ENCODE measurements at regions not wholly inside any gene's neighbourhood (a gene's known extent, or its start where the extent isn't known, plus 50 kb on each side); places are given as distances from the start of the nearest gene placed in this dataset.

DNA sequence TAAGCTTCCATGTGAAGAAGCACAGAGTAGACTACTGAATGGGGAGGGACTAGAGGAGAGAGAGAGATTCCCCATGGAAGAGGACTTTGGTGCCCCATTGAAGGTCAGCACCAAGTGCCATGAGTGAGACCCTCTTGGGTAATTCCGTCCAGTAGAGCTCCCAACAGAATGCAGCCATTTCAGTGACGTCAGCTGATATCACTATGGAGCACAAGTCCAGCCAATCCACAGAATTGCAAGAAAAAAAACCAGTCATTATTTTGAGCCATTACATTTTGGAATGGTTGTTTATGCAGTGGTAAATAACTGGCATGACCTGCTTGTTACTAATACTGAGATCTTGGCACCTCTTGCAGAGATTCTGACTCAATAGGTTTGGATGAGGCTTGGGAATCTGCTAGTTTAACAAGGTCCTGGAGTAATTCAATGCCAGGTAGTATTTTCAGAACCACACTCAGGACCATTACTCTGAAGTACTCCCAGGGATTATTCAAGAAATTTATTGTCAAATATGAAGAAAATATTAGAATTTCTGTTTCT, 52.6 kb upstream of the SP8 start:
- DNase-seq (ENCODE audit: low spot score) (no peak), ATAC-seq (no peak)
- Mint-ChIP-seq H3K36me3 (no peaks in the 10 kb centered on the region), H3K9me3 (no peaks in the 10 kb centered on the region), H3K4me3 (no peak overlapping the region), H3K4me1 (peaks cover 14% of the 10 kb centered on the region), H3K27me3 (ENCODE audit: low read depth) (no peaks in the 10 kb centered on the region), H3K27ac (no peak overlapping the region)
- ChIA-PET CTCF (no interaction called here), POLR2A (interaction anchor here (0.5 to 0.6 kb wide), 2 partner anchors 12 to 702 kb away, joined by 3 to 5 read pairs; no protein-coding TSS in a partner anchor)
- TF ChIP-seq, protein P1, sequence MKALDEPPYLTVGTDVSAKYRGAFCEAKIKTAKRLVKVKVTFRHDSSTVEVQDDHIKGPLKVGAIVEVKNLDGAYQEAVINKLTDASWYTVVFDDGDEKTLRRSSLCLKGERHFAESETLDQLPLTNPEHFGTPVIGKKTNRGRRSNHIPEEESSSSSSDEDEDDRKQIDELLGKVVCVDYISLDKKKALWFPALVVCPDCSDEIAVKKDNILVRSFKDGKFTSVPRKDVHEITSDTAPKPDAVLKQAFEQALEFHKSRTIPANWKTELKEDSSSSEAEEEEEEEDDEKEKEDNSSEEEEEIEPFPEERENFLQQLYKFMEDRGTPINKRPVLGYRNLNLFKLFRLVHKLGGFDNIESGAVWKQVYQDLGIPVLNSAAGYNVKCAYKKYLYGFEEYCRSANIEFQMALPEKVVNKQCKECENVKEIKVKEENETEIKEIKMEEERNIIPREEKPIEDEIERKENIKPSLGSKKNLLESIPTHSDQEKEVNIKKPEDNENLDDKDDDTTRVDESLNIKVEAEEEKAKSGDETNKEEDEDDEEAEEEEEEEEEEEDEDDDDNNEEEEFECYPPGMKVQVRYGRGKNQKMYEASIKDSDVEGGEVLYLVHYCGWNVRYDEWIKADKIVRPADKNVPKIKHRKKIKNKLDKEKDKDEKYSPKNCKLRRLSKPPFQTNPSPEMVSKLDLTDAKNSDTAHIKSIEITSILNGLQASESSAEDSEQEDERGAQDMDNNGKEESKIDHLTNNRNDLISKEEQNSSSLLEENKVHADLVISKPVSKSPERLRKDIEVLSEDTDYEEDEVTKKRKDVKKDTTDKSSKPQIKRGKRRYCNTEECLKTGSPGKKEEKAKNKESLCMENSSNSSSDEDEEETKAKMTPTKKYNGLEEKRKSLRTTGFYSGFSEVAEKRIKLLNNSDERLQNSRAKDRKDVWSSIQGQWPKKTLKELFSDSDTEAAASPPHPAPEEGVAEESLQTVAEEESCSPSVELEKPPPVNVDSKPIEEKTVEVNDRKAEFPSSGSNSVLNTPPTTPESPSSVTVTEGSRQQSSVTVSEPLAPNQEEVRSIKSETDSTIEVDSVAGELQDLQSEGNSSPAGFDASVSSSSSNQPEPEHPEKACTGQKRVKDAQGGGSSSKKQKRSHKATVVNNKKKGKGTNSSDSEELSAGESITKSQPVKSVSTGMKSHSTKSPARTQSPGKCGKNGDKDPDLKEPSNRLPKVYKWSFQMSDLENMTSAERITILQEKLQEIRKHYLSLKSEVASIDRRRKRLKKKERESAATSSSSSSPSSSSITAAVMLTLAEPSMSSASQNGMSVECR (CRISPR knock-in tag; IDR thresholded peaks at IDR 0.05; ENCODE audit: borderline replicate concordance) = no peak
- TF ChIP-seq FOXK1 (CRISPR knock-in tag; IDR thresholded peaks at IDR 0.05) (no peak), TCF7 (CRISPR knock-in tag; IDR thresholded peaks at IDR 0.05; ENCODE audit: low read depth) (no peak), ZNF121 (CRISPR knock-in tag; IDR thresholded peaks at IDR 0.05) (no peak), NFE2L1 (CRISPR knock-in tag; IDR thresholded peaks at IDR 0.05) (no peak), NR1H2 (CRISPR knock-in tag; IDR thresholded peaks at IDR 0.05) (no peak), TEAD4 (CRISPR knock-in tag; IDR thresholded peaks at IDR 0.05) (no peak), JAZF1 (CRISPR knock-in tag; IDR thresholded peaks at IDR 0.05) (no peak), ZNF317 (CRISPR knock-in tag; IDR thresholded peaks at IDR 0.05; ENCODE audit: borderline replicate concordance, low read depth) (no peak), CREB1 (CRISPR knock-in tag; IDR thresholded peaks at IDR 0.05) (no peak), NR2C2 (CRISPR knock-in tag; IDR thresholded peaks at IDR 0.05) (no peak), ELF4 (CRISPR knock-in tag; IDR thresholded peaks at IDR 0.05; ENCODE audit: low read depth) (no peak)
- TF ChIP-seq, protein P2, sequence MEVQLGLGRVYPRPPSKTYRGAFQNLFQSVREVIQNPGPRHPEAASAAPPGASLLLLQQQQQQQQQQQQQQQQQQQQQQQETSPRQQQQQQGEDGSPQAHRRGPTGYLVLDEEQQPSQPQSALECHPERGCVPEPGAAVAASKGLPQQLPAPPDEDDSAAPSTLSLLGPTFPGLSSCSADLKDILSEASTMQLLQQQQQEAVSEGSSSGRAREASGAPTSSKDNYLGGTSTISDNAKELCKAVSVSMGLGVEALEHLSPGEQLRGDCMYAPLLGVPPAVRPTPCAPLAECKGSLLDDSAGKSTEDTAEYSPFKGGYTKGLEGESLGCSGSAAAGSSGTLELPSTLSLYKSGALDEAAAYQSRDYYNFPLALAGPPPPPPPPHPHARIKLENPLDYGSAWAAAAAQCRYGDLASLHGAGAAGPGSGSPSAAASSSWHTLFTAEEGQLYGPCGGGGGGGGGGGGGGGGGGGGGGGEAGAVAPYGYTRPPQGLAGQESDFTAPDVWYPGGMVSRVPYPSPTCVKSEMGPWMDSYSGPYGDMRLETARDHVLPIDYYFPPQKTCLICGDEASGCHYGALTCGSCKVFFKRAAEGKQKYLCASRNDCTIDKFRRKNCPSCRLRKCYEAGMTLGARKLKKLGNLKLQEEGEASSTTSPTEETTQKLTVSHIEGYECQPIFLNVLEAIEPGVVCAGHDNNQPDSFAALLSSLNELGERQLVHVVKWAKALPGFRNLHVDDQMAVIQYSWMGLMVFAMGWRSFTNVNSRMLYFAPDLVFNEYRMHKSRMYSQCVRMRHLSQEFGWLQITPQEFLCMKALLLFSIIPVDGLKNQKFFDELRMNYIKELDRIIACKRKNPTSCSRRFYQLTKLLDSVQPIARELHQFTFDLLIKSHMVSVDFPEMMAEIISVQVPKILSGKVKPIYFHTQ (CRISPR knock-in tag; IDR thresholded peaks at IDR 0.05) = no peak
- TF ChIP-seq, protein P3, sequence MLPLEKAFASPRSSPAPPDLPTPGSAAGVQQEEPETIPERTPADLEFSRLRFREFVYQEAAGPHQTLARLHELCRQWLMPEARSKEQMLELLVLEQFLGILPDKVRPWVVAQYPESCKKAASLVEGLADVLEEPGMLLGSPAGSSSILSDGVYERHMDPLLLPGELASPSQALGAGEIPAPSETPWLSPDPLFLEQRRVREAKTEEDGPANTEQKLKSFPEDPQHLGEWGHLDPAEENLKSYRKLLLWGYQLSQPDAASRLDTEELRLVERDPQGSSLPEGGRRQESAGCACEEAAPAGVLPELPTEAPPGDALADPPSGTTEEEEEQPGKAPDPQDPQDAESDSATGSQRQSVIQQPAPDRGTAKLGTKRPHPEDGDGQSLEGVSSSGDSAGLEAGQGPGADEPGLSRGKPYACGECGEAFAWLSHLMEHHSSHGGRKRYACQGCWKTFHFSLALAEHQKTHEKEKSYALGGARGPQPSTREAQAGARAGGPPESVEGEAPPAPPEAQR (CRISPR knock-in tag; IDR thresholded peaks at IDR 0.05) = no peak
- TF ChIP-seq, protein P4, sequence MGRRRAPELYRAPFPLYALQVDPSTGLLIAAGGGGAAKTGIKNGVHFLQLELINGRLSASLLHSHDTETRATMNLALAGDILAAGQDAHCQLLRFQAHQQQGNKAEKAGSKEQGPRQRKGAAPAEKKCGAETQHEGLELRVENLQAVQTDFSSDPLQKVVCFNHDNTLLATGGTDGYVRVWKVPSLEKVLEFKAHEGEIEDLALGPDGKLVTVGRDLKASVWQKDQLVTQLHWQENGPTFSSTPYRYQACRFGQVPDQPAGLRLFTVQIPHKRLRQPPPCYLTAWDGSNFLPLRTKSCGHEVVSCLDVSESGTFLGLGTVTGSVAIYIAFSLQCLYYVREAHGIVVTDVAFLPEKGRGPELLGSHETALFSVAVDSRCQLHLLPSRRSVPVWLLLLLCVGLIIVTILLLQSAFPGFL (CRISPR knock-in tag; IDR thresholded peaks at IDR 0.05; ENCODE audit: borderline replicate concordance) = no peak
- TF ChIP-seq, protein P5, sequence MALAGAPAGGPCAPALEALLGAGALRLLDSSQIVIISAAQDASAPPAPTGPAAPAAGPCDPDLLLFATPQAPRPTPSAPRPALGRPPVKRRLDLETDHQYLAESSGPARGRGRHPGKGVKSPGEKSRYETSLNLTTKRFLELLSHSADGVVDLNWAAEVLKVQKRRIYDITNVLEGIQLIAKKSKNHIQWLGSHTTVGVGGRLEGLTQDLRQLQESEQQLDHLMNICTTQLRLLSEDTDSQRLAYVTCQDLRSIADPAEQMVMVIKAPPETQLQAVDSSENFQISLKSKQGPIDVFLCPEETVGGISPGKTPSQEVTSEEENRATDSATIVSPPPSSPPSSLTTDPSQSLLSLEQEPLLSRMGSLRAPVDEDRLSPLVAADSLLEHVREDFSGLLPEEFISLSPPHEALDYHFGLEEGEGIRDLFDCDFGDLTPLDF (CRISPR knock-in tag; IDR thresholded peaks at IDR 0.05) = no peak
